Psoas muscle (tissue), 7 donors: ENCODE measurements at regions not wholly inside any gene's neighbourhood (a gene's known extent, or its start where the extent isn't known, plus 50 kb on each side); places are given as distances from the start of the nearest gene placed in this dataset.

Source experiments
- ATAC-seq, 4 donors: fragments of 200-7000 bp; cut with Tn5 transposase; one replicate each; pipeline ENCODE4 v1.9.1; 2020; ENCODE audit warnings: moderate library complexity in 3 of 4, mild to moderate bottlenecking in 2 of 4
- DNase-seq, 2 donors: peaks; one replicate each; pipeline ENCODE4 v3.0.0-alpha.2; 2020
- H3K27ac ChIP-seq: fragments of 200-600 bp; one replicate; pipeline ENCODE4 v1.8.0; 2022
- H3K27me3 ChIP-seq, 3 donors: fragments of 200-600 bp in 1 of 3; one replicate each; pipeline versions ENCODE4 v1.6.1 to v1.8.0; 2013 to 2022; ENCODE audit warnings: low read length in 2 of 3, mild to moderate bottlenecking in 2 of 3, moderate library complexity in 1 of 3; ENCODE audit not compliant: insufficient read depth in 3 of 3
- H3K36me3 ChIP-seq, 2 donors: fragments of 200-600 bp in 1 of 2; one replicate each; pipeline versions ENCODE4 v1.6.1 to v1.8.0; 2013 to 2022; ENCODE audit warnings: low read depth in 1 of 2, mild to moderate bottlenecking in 1 of 2, moderate library complexity in 1 of 2; ENCODE audit not compliant: insufficient read depth in 1 of 2
- H3K4me1 ChIP-seq: fragments of 200-600 bp; one replicate; pipeline ENCODE4 v1.8.0; 2022
- H3K4me3 ChIP-seq: fragments of 200-600 bp; one replicate; pipeline ENCODE4 v1.8.0; 2022; ENCODE audit warnings: mild to moderate bottlenecking
- H3K9me3 ChIP-seq: fragments of 200-600 bp; one replicate; pipeline ENCODE4 v1.8.0; 2022
- CTCF ChIP-seq: fragments of 200-600 bp; IDR thresholded peaks from one replicate; pipeline ENCODE4 v1.8.0; 2022; ENCODE audit warnings: antibody characterized with exemption
- WGBS, 3 donors: extraction: QIAGEN DNeasy Blood & Tissue Kit; methylation state at CpG; one replicate each; pipeline versions ENCODE4 v1.1.6 to v1.1.7; 2013; 5-methylcytosine and 5-hydroxymethylcytosine counted together
- intact Hi-C, 2 donors: fragments of 100-400 bp; cut with DNase I; formaldehyde crosslinking; loops; one replicate each; pipeline versions ENCODE4 v1.11.0 to v1.14.2; 2022
- donor health status: healthy with polysubstance abuse.
- donor health status: DM: no; HTN: no; CAD: no; lungs with moderate emphysema.
- donor health status: Bipolar disorder and iron deficiency.
- donor health status: healthy.
- donor health status: DM: yes; HTN: yes; CAD: no.
- donor health status: DM: no; HTN: no; CAD: no.
- donor health status: DM: yes; HTN: yes; CAD: no.

GRCh38 chr2:12265646-12266045 lies 451.1 kb upstream of the TRIB2 start:
- intact Hi-C loops: loop anchor here in 1 of 2 donors (1.0 kb wide), 1 partner anchor 21 kb away; no protein-coding TSS in a partner anchor
- 82 to 94% (median 90%) methylated on average over 1 of the region's 1 CpG for WGBS, 3 donors

GRCh38 chr2:12267042-12267441 lies 449.7 kb upstream of the TRIB2 start:
- Histone ChIP-seq H3K27ac (no peak overlapping the region), H3K27me3 (no peaks in the 10 kb centered on the region), H3K36me3 (no peaks in the 10 kb centered on the region), H3K4me3 (no peak overlapping the region), H3K9me3 (no peaks in the 10 kb centered on the region), H3K4me1 (peaks cover 11% of the 10 kb centered on the region)
- ATAC-seq (no peak), DNase-seq (no peak)
- intact Hi-C loops: no loop called here
- 94 to 97% (median 97%) methylated on average over 3 of the region's 3 CpGs for WGBS, 3 donors
- no peak for TF ChIP-seq CTCF

More at GRCh38 chr2:12265646-12266045, 451.1 kb upstream of the TRIB2 start:
- DNase-seq: no peak
- TF ChIP-seq CTCF: no peak
- H3K9me3 ChIP-seq: no peaks in the 10 kb centered on the region
- H3K4me3 ChIP-seq: no peak overlapping the region
- H3K27me3 ChIP-seq: no peaks in the 10 kb centered on the region
- no peak for ATAC-seq
- H3K36me3 ChIP-seq: no peaks in the 10 kb centered on the region
- H3K27ac ChIP-seq: no peak overlapping the region
- H3K4me1 ChIP-seq: peaks cover 12% of the 10 kb centered on the region

GRCh38 chr2:12269041-12269972 lies 447.4 kb upstream of the TRIB2 start:
- ATAC-seq: no peak
- Histone ChIP-seq H3K4me3 (no peak overlapping the region), H3K27me3 (no peaks in the 10 kb centered on the region), H3K27ac (no peak overlapping the region), H3K4me1 (no peaks in the 10 kb centered on the region), H3K9me3 (no peaks in the 10 kb centered on the region), H3K36me3 (no peaks in the 10 kb centered on the region)
- no peak for TF ChIP-seq CTCF
- WGBS, 3 donors: 86 to 89% (median 86%) methylated on average over 7 of the region's 7 CpGs
- no peak for DNase-seq
- intact Hi-C loops: no loop called here

- intact Hi-C loops: no loop called here
- no peaks in the 10 kb centered on the region for H3K36me3 ChIP-seq
- no peak overlapping the region for H3K27ac ChIP-seq
- no peak overlapping the region for H3K4me3 ChIP-seq
- TF ChIP-seq CTCF: no peak
- ATAC-seq (no peak), DNase-seq (no peak)
- no peaks in the 10 kb centered on the region for H3K4me1 ChIP-seq
- H3K9me3 ChIP-seq: no peaks in the 10 kb centered on the region
- H3K27me3 ChIP-seq: no peaks in the 10 kb centered on the region
- 63 to 72% (median 65%) methylated on average over 4 of the region's 4 CpGs for WGBS, 3 donors
These were observed 445.7 kb upstream of the TRIB2 start for GRCh38 chr2:12270876-12271588.
